H9 (cell line): ENCODE measurements at regions not wholly inside any gene's neighbourhood (a gene's known extent, or its start where the extent isn't known, plus 50 kb on each side); places are given as distances from the start of the nearest gene placed in this dataset.

ENCODE experiments used
- DNase-seq: peaks from one replicate; pipeline ENCODE4 v3.0.0-alpha.2; 2017
- H2AFZ ChIP-seq: one replicate; pipeline ENCODE4 v1.6.1; 2013; ENCODE audit warnings: mild to moderate bottlenecking, low read length, control low read depth, moderate library complexity
- H2AK5ac ChIP-seq: 2 replicates; pipeline ENCODE4 v1.6.1; 2013; ENCODE audit warnings: low read length, control low read depth, mixed read lengths; ENCODE audit not compliant: insufficient read length
- H2BK120ac ChIP-seq: one replicate; pipeline ENCODE4 v1.6.1; 2013; ENCODE audit warnings: low read depth, mild to moderate bottlenecking, low read length, control low read depth, inconsistent platforms; ENCODE audit not compliant: poor library complexity, severe bottlenecking
- H2BK12ac ChIP-seq: 2 replicates; pipeline ENCODE4 v1.6.1; 2013; ENCODE audit warnings: low read length, control low read depth, mixed read lengths, low read depth; ENCODE audit not compliant: insufficient read length
- H2BK15ac ChIP-seq: 2 replicates; pipeline ENCODE4 v1.6.1; 2013; ENCODE audit warnings: low read depth, low read length, control low read depth
- H2BK20ac ChIP-seq: one replicate; pipeline ENCODE4 v1.6.1; 2013; ENCODE audit warnings: low read depth, mild to moderate bottlenecking, low read length, control low read depth, inconsistent platforms; ENCODE audit not compliant: poor library complexity, severe bottlenecking
- H2BK5ac ChIP-seq: 2 replicates; pipeline ENCODE4 v1.6.1; 2013; ENCODE audit warnings: low read length, control low read depth, mixed read lengths; ENCODE audit not compliant: insufficient read length
- H3K14ac ChIP-seq: 2 replicates; pipeline ENCODE4 v1.6.1; 2013; ENCODE audit warnings: low read length, control low read depth; ENCODE audit not compliant: insufficient read depth
- H3K18ac ChIP-seq: 2 replicates; pipeline ENCODE4 v1.6.1; 2013; ENCODE audit warnings: low read depth, mild to moderate bottlenecking, mixed read lengths, low read length, control low read depth; ENCODE audit not compliant: insufficient read length
- H3K23ac ChIP-seq: 2 replicates; pipeline ENCODE4 v1.6.1; 2013; ENCODE audit warnings: low read length, control low read depth, mixed read lengths, low read depth; ENCODE audit not compliant: insufficient read length
- H3K23me2 ChIP-seq: 2 replicates; pipeline ENCODE4 v1.6.1; 2013; ENCODE audit warnings: low read depth, mild to moderate bottlenecking, mixed read lengths, low read length, control low read depth; ENCODE audit not compliant: insufficient read length, poor library complexity, severe bottlenecking
- H3K27ac ChIP-seq: 2 replicates; pipeline ENCODE4 v1.5.1; 2013; ENCODE audit warnings: low read length, control low read depth, mixed read lengths, low read depth; ENCODE audit not compliant: insufficient read length
- H3K27me3 ChIP-seq: 2 replicates; pipeline ENCODE4 v1.6.1; 2013; ENCODE audit warnings: low read length, control low read depth, inconsistent platforms; ENCODE audit not compliant: insufficient read depth
- H3K4ac ChIP-seq: 2 replicates; pipeline ENCODE4 v1.6.1; 2013; ENCODE audit warnings: low read depth, mild to moderate bottlenecking, control low read depth, inconsistent platforms, low read length, moderate library complexity
- H3K4me1 ChIP-seq: 2 replicates; pipeline ENCODE4 v1.6.1; 2013; ENCODE audit warnings: low read length, control low read depth, inconsistent platforms; ENCODE audit not compliant: insufficient read depth
- H3K4me2 ChIP-seq: 2 replicates; pipeline ENCODE4 v1.6.1; 2013; ENCODE audit warnings: low read length, control low read depth, mixed read lengths; ENCODE audit not compliant: insufficient read length, insufficient read depth
- H3K56ac ChIP-seq: 2 replicates; pipeline ENCODE4 v1.6.1; 2013; ENCODE audit warnings: low read depth, mild to moderate bottlenecking, mixed read lengths, low read length, control low read depth; ENCODE audit not compliant: insufficient read length
- H3K79me1 ChIP-seq: 2 replicates; pipeline ENCODE4 v1.6.1; 2013; ENCODE audit warnings: low read depth, mild to moderate bottlenecking, moderate library complexity, low read length, control low read depth, inconsistent platforms; ENCODE audit not compliant: insufficient read depth, poor library complexity, severe bottlenecking
- H3K79me2 ChIP-seq: 2 replicates; pipeline ENCODE4 v1.6.1; 2013; ENCODE audit warnings: low read length, control low read depth, inconsistent platforms; ENCODE audit not compliant: insufficient read depth
- H3K9ac ChIP-seq: 2 replicates; pipeline ENCODE4 v1.6.1; 2013; ENCODE audit warnings: low read length, control low read depth, mixed read lengths; ENCODE audit not compliant: insufficient read length; ENCODE audit errors: extremely low read depth
- H3K9me3 ChIP-seq: one replicate; pipeline ENCODE4 v1.6.1; 2013; ENCODE audit warnings: low read depth, low read length, inconsistent platforms; ENCODE audit not compliant: control insufficient read depth
- H3T11ph ChIP-seq: one replicate; pipeline ENCODE4 v1.6.1; 2013; ENCODE audit warnings: mild to moderate bottlenecking, low read length, control low read depth, inconsistent platforms
- H4K20me1 ChIP-seq: one replicate; pipeline ENCODE4 v1.6.1; 2013; ENCODE audit not compliant: control insufficient read depth, insufficient read length, insufficient read depth
- H4K5ac ChIP-seq: 2 replicates; pipeline ENCODE4 v1.6.1; 2013; ENCODE audit warnings: low read depth, mild to moderate bottlenecking, mixed read lengths, low read length, control low read depth; ENCODE audit not compliant: insufficient read length
- H4K8ac ChIP-seq: replicated peaks from 2 replicates; pipeline ENCODE4 v1.6.1; 2013; ENCODE audit warnings: low read length, control low read depth, mixed read lengths, low read depth; ENCODE audit not compliant: insufficient read length
- H4K91ac ChIP-seq: 2 replicates; pipeline ENCODE4 v1.6.1; 2013; ENCODE audit warnings: low read depth, mild to moderate bottlenecking, moderate library complexity, mixed read lengths, low read length, control low read depth; ENCODE audit not compliant: insufficient read length
- H3K27ac Mint-ChIP-seq, 3 experiments: 2 replicates in 2 of 3; 3 replicates in 1 of 3; pipeline ENCODE4 v1.8.0; 2020 to 2021; ENCODE audit warnings: mixed read lengths in 3 of 3, mild to moderate bottlenecking in 1 of 3, moderate library complexity in 1 of 3
- H3K27me3 Mint-ChIP-seq: 2 replicates; pipeline ENCODE4 v1.8.0; 2021; ENCODE audit warnings: low read depth, mild to moderate bottlenecking, moderate library complexity, mixed read lengths
- H3K36me3 Mint-ChIP-seq, 3 experiments: 2 replicates in 2 of 3; 3 replicates in 1 of 3; pipeline ENCODE4 v1.8.0; 2020 to 2021; ENCODE audit warnings: low read depth in 3 of 3, mixed read lengths in 3 of 3; ENCODE audit not compliant: insufficient read depth in 1 of 3
- H3K4me1 Mint-ChIP-seq, 2 experiments: 2 replicates each; pipeline ENCODE4 v1.8.0; 2020; ENCODE audit warnings: mixed read lengths in 2 of 2
- H3K4me3 Mint-ChIP-seq, 2 experiments: 2 replicates in 1 of 2; 3 replicates in 1 of 2; pipeline ENCODE4 v1.8.0; 2020 to 2021; ENCODE audit warnings: mild to moderate bottlenecking in 2 of 2, mixed read lengths in 2 of 2, moderate library complexity in 1 of 2
- H3K9me3 Mint-ChIP-seq, 2 experiments: 2 replicates in 1 of 2; 3 replicates in 1 of 2; pipeline ENCODE4 v1.8.0; 2020; ENCODE audit warnings: mild to moderate bottlenecking in 2 of 2, mixed read lengths in 2 of 2, moderate library complexity in 1 of 2
- CTCF ChIP-seq: fragments of 200-600 bp; sonication (generic); conservative IDR thresholded peaks from 3 replicates; pipeline ENCODE4 v1.8.0; 2021; ENCODE audit warnings: antibody characterized with exemption, mild to moderate bottlenecking
- WGBS: extraction: QIAGEN DNeasy Blood & Tissue Kit; methylation state at CpG from one replicate; pipeline ENCODE4 v1.1.7; 2013; ENCODE audit warnings: missing lambda C conversion rate, low lambda C conversion rate, mixed read lengths; ENCODE audit not compliant: insufficient read length; ENCODE audit errors: extremely low coverage; 5-methylcytosine and 5-hydroxymethylcytosine counted together

- Histone ChIP-seq H3K79me2 (no peaks in the 10 kb centered on the region), H3K27ac (no peak overlapping the region), H2AK5ac (no peak overlapping the region), H3K9ac (no peak overlapping the region), H2AFZ (no peak overlapping the region), H3T11ph (no peak overlapping the region), H4K91ac (no peak overlapping the region), H3K56ac (no peak overlapping the region), H3K9me3 (no peaks in the 10 kb centered on the region), H4K8ac (no peak overlapping the region), H3K79me1 (no peaks in the 10 kb centered on the region), H2BK12ac (no peak overlapping the region), H2BK20ac (no peak overlapping the region), H2BK5ac (no peak overlapping the region), H3K14ac (no peak overlapping the region), H4K5ac (no peak overlapping the region), H3K23ac (no peak overlapping the region), H3K27me3 (no peaks in the 10 kb centered on the region), H3K4me2 (no peak overlapping the region), H4K20me1 (no peaks in the 10 kb centered on the region), H2BK15ac (no peak overlapping the region), H2BK120ac (no peak overlapping the region), H3K18ac (no peak overlapping the region), H3K4me1 (no peaks in the 10 kb centered on the region), H3K4ac (no peak overlapping the region), H3K23me2 (no peaks in the 10 kb centered on the region)
- no peak overlapping the region for H3K4me3 Mint-ChIP-seq
- H3K9me3 Mint-ChIP-seq, result peaks cover 0 to 6% of the 10 kb centered on the region in 2 experiments; a peak in 2 of 5 replicates
- no peak for DNase-seq
- no peak overlapping the region for H3K27ac Mint-ChIP-seq
- H3K27me3 Mint-ChIP-seq, result peaks cover 17% of the 10 kb centered on the region
- 0 out of 7 replicates have a peak, but pooled peaks cover 0 to 8% (median 0%) of the 10 kb centered on the region in 3 experiments for H3K36me3 Mint-ChIP-seq
- H3K4me1 Mint-ChIP-seq, result peaks cover 0 to 5% of the 10 kb centered on the region in 2 experiments; a peak in 2 of 4 replicates
- no CpG with 5 or more reads among the region's 3 CpGs for WGBS
- TF ChIP-seq CTCF, result no peak
Measured at GRCh38 chr2:67936969-67937368, 125.8 kb downstream of the C1D start.
